ENCODE measurements at regions not wholly inside any gene's neighbourhood (a gene's known extent, or its start where the extent isn't known, plus 50 kb on each side); places are given as distances from the start of the nearest gene placed in this dataset.

DNA sequence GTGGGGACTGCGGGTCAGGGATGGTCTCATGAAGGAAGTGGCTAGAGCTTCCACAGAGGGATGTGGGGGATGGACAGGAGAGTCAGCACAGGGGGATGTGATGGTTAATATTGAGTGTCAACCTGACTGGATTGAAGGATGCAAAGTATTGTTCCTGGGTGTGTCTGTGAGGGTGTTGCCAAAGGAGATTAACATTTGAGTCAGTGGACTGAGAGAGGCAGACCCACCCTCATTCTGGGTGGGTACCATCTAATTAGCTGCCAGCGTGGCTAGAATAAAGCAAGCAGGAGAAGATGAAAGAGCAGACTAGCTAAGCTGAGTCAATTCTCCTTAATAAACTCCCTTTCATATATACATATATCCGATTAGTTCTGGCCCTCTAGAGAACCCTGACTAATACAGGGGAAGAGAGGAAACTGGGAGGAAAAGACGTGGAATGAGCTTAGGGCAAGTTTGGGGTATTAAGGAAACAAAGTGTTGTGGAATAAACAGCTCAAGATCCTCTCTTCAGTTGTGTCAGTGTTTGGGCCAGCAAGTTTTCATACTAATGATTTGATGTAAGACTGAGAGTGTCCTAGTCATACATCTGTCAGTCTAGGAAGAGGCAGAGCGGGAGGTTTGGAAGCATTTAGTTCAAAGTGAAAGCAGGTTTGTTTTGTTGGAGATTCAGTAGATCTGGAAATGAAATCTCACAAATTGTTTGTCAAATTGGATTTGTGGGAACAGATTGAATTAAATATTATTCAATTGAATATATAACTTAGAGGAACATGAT lies 135.2 kb upstream of the NT5C1B start:
- Histone ChIP-seq H4K5ac (ENCODE audit: low read depth, low read length) (no peak overlapping the region), H3K4me1 (ENCODE audit: control insufficient read depth, insufficient read depth, low read length) (peaks cover 1% of the 10 kb centered on the region; the same call in 1 of the 2 replicates), H2BK120ac (ENCODE audit: low read depth, low read length) (no peak overlapping the region), H2BK15ac (ENCODE audit: low read depth, low read length) (no peak overlapping the region), H3K9me3 (ENCODE audit: control insufficient read depth, insufficient read depth, low read length) (no peaks in the 10 kb centered on the region), H4K91ac (ENCODE audit: insufficient read depth, low read depth, low read length) (no peak overlapping the region), H2BK5ac (ENCODE audit: low read depth, low read length, poor library complexity, severe bottlenecking) (no peak overlapping the region), H3K4me3 (ENCODE audit: insufficient read depth, low read depth, low read length) (no peak overlapping the region), H3K27me3 (ENCODE audit: control insufficient read depth, insufficient read depth, low read length) (no peaks in the 10 kb centered on the region), H3K9ac (ENCODE audit: low read depth, low read length) (no peak overlapping the region), H3K4me2 (ENCODE audit: low read depth, low read length) (no peak overlapping the region), H3K36me3 (ENCODE audit: control insufficient read depth, insufficient read depth, low read length) (no peaks in the 10 kb centered on the region), H3K56ac (ENCODE audit: extremely low read depth, insufficient read depth, low read length) (no peak overlapping the region), H2AK5ac (ENCODE audit: low read depth, low read length) (no peak overlapping the region), H3K27ac (ENCODE audit: insufficient read depth, low read length) (no peak overlapping the region), H3K18ac (ENCODE audit: low read depth, low read length) (no peak overlapping the region), H2AK9ac (replicated peaks; ENCODE audit: low read depth, low read length, poor library complexity) (no peak overlapping the region), H3K79me1 (ENCODE audit: low read depth in 1 of 2, low read length in 2 of 2) (no peaks in the 10 kb centered on the region), H3K14ac (replicated peaks; ENCODE audit: low read depth, low read length) (no peak overlapping the region), H2AFZ (replicated peaks; ENCODE audit: low read length, poor library complexity) (no peak overlapping the region), H4K20me1 (ENCODE audit: insufficient read depth, low read length) (no peaks in the 10 kb centered on the region), H3K4ac (ENCODE audit: low read depth, low read length) (no peak overlapping the region), H4K8ac (ENCODE audit: low read depth in 2 of 2, low read length in 2 of 2) (no peak overlapping the region), H3K23ac (ENCODE audit: low read depth, low read length) (no peak overlapping the region; the same call in 1 of the 2 replicates), H3K9me1 (ENCODE audit: insufficient read depth, low read length) (0 out of 2 replicates have a peak, but pooled peaks cover 4% of the 10 kb centered on the region), H2BK20ac (ENCODE audit: low read depth, low read length) (no peak overlapping the region)
- dilution Hi-C loops (cut with HindIII; ENCODE audit: low sequenced_read_pairs, unreplicated experiment), result no loop called here
- POLR2A ChIA-PET (ENCODE audit: unreplicated experiment), result no interaction called here
- in situ Hi-C loops (cut with MboI; ENCODE audit: low sequenced_read_pairs), result no loop called here
- ATAC-seq (ENCODE audit: low read depth) (no peak), DNase-seq (no peak)
- no TSS peak for BruUV-seq (replicated peaks)
- intact Hi-C loops (cut with micrococcal nuclease), result no loop called here
- no CpG with 5 or more reads among the region's 5 CpGs for WGBS, 2 experiments (ENCODE audit: extremely low coverage in 2 of 2, insufficient read length in 1 of 2)
- TF ChIP-seq SMC3 (IDR thresholded peaks at IDR 0.05; ENCODE audit: low read depth, low read length), result no peak
- CTCF ChIA-PET, result no interaction called here

All from IMR-90 (cell line).